ENCODE measurements at regions not wholly inside any gene's neighbourhood (a gene's known extent, or its start where the extent isn't known, plus 50 kb on each side); places are given as distances from the start of the nearest gene placed in this dataset.

DNA sequence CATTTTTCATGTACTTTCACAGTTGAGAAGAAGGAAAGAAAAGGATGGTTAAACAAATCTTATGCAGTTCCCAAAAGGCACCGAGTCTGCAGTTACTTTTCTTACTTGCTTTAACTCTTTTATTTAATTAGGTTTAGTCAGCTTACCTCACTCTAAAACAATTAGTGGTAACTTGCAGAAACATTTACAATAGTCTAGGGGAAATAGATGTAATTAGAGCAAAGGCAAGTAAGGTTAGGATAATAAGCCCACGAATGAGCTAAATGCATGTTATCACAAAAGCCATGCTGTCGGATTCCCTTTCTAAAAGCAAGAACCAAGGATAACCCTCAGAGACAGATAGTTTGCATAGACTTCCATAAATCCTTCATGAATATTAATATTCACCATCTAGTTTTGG is 82.0 kb upstream of the VCX2 start:
- CTCF ChIA-PET (ENCODE audit: partially characterized antibody) = no interaction called here

More for the DNA sequence above, 82.0 kb upstream of the VCX2 start:
- DNase-seq (ENCODE audit: low read depth in 1 of 2, low spot score in 2 of 2) (no peak), FAIRE-seq (no peak)
- H3K9ac ChIP-seq (replicated peaks in 1 of 4; ENCODE audit: extremely low read depth in 1 of 4, low read depth in 3 of 4, low read length in 3 of 4) = no peak overlapping the region
- no peaks in the 10 kb centered on the region for H4K20me1 ChIP-seq (replicated peaks in 1 of 2; ENCODE audit: control insufficient read depth in 1 of 2, insufficient read depth in 2 of 2, low read length in 2 of 2)
- no peak overlapping the region for H2BK5ac ChIP-seq (ENCODE audit: low read depth, low read length)
- H4K91ac ChIP-seq (replicated peaks; ENCODE audit: insufficient read length, low read length) = no peak overlapping the region
- no peak overlapping the region for H3K14ac ChIP-seq (ENCODE audit: insufficient read length)
- TF ChIP-seq CHD1 (IDR thresholded peaks at IDR 0.05; ENCODE audit: low read depth, low read length) (no peak), KDM4A (IDR thresholded peaks at IDR 0.05; ENCODE audit: low read depth, low read length, severe bottlenecking) (no peak), NRF1 (IDR thresholded peaks at IDR 0.05; ENCODE audit: low read depth, low read length) (no peak), SP1 (IDR thresholded peaks at IDR 0.05; ENCODE audit: low read depth, low read length) (no peak), NANOG (IDR thresholded peaks at IDR 0.05; ENCODE audit: insufficient read depth, low read depth, low read length, poor library complexity, severe bottlenecking) (no peak), CBX8 (IDR thresholded peaks at IDR 0.05; ENCODE audit: borderline replicate concordance, low read depth, low read length) (no peak), SAP30 (IDR thresholded peaks at IDR 0.05; ENCODE audit: insufficient read depth, insufficient replicate concordance, low read length) (no peak), CBX5 (IDR thresholded peaks at IDR 0.05; ENCODE audit: low read depth, low read length) (no peak), ZNF274 (IDR thresholded peaks at IDR 0.05; ENCODE audit: borderline replicate concordance, extremely low read depth, low read length) (no peak)
- TF ChIP-seq, protein P1, sequence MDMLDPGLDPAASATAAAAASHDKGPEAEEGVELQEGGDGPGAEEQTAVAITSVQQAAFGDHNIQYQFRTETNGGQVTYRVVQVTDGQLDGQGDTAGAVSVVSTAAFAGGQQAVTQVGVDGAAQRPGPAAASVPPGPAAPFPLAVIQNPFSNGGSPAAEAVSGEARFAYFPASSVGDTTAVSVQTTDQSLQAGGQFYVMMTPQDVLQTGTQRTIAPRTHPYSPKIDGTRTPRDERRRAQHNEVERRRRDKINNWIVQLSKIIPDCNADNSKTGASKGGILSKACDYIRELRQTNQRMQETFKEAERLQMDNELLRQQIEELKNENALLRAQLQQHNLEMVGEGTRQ (IDR thresholded peaks at IDR 0.05; ENCODE audit: low read length) = no peak
- H3K9me3 ChIP-seq (ENCODE audit: insufficient read depth in 2 of 2, low read depth in 1 of 2, low read length in 1 of 2) = no peaks in the 10 kb centered on the region
- H3K4ac ChIP-seq (replicated peaks; ENCODE audit: insufficient read length, low read depth, low read length) = no peak overlapping the region
- WGBS, 2 experiments (ENCODE audit: extremely low coverage in 1 of 2, insufficient coverage in 1 of 2, insufficient read length in 1 of 2, insufficient replicate concordance in 2 of 2, low coverage in 1 of 2, low lambda C conversion rate in 2 of 2, missing lambda C conversion rate in 1 of 2) = 87% methylated on average over 3 of the region's 3 CpGs; no CpG with 5 or more reads in 1 of the 2 experiments
- H2BK120ac ChIP-seq (replicated peaks; ENCODE audit: low read depth, low read length) = no peak overlapping the region
- no peaks in the 10 kb centered on the region for H3K79me2 ChIP-seq (ENCODE audit: control insufficient read depth in 1 of 2, insufficient read depth in 2 of 2, low read length in 2 of 2)
- H3K4me2 ChIP-seq (ENCODE audit: insufficient read depth in 1 of 2, low read depth in 2 of 2, low read length in 2 of 2) = no peak overlapping the region
- H3K27me3 ChIP-seq (replicated peaks in 1 of 4; ENCODE audit: control insufficient read depth in 3 of 4, extremely low read depth in 1 of 4, insufficient read depth in 3 of 4, low read length in 3 of 4) = no peaks in the 10 kb centered on the region
- POLR2A ChIA-PET (ENCODE audit: partially characterized antibody) = no interaction called here
- no peak overlapping the region for H2BK12ac ChIP-seq (ENCODE audit: low read depth, low read length)
- H3K27ac ChIP-seq (ENCODE audit: low read depth, low read length) = no peak overlapping the region
- no peak overlapping the region for H2AFZ ChIP-seq (ENCODE audit: low read length)
- no peaks in the 10 kb centered on the region for H3K4me1 ChIP-seq (replicated peaks in 1 of 4; ENCODE audit: control insufficient read depth in 3 of 4, insufficient read depth in 4 of 4, low read length in 3 of 4)
- H3K18ac ChIP-seq (ENCODE audit: extremely low read depth, low read length) = no peak overlapping the region
- no peak overlapping the region for H3K56ac ChIP-seq (replicated peaks; ENCODE audit: insufficient read length, low read depth, low read length)
- H2AK5ac ChIP-seq (ENCODE audit: low read depth, low read length) = no peak overlapping the region
- H3K23ac ChIP-seq (ENCODE audit: insufficient read length) = no peak overlapping the region
- H3K23me2 ChIP-seq (ENCODE audit: low read depth, low read length) = no peaks in the 10 kb centered on the region
- no peaks in the 10 kb centered on the region for H3K79me1 ChIP-seq (ENCODE audit: low read depth, low read length)
- H2BK15ac ChIP-seq (ENCODE audit: low read length) = no peak overlapping the region
- H3K36me3 ChIP-seq (ENCODE audit: control insufficient read depth in 2 of 4, insufficient read depth in 4 of 4, low read length in 3 of 4) = no peaks in the 10 kb centered on the region
- H4K8ac ChIP-seq (ENCODE audit: extremely low read depth, insufficient read depth, low read length) = no peak overlapping the region
- H4K5ac ChIP-seq (ENCODE audit: insufficient read length, low read depth, low read length) = no peak overlapping the region
- no peak overlapping the region for H3K4me3 ChIP-seq (ENCODE audit: extremely low read depth in 1 of 4, insufficient read depth in 2 of 4, low read depth in 3 of 4, low read length in 4 of 4)
- H2BK20ac ChIP-seq (ENCODE audit: low read length) = no peak overlapping the region
